IMR-90 (cell line): ENCODE measurements at regions not wholly inside any gene's neighbourhood (a gene's known extent, or its start where the extent isn't known, plus 50 kb on each side); places are given as distances from the start of the nearest gene placed in this dataset.

Experiments
- ATAC-seq: fragments of 200-7000 bp; cut with Tn5 transposase; 2 replicates; pipeline ENCODE4 v1.9.1; 2020; ENCODE audit warnings: low read depth, mild to moderate bottlenecking, moderate library complexity
- BruUV-seq: library from RNA; stranded (reverse); fragments of 400-500 nt; replicated peaks from 2 replicates; lab custom pipeline; 2021; lab: Mats Ljungman, UMichigan
- CTCF ChIA-PET: fragments of 300-600 bp; formaldehyde crosslinking; extraction: SDS; loops from one replicate; lab custom pipeline; 2021; ENCODE audit warnings: antibody characterized with exemption; lab: Yijun Ruan, JAX
- POLR2A ChIA-PET: fragments of 300-600 bp; sonication (Branson Sonifier 250); formaldehyde crosslinking; loops from one replicate; lab custom pipeline; 2022; ENCODE audit warnings: antibody characterized with exemption; ENCODE audit not compliant: unreplicated experiment; lab: Charles Lee
- DNase-seq: peaks from one replicate; pipeline ENCODE4 v3.0.0; 2013
- H2AFZ ChIP-seq: replicated peaks from 2 replicates; pipeline ENCODE3; 2013; ENCODE audit warnings: low read length, mild to moderate bottlenecking; ENCODE audit not compliant: poor library complexity
- H2AK5ac ChIP-seq: 2 replicates; pipeline ENCODE4 v1.6.1; 2013; ENCODE audit warnings: low read depth, low read length, inconsistent platforms
- H2AK9ac ChIP-seq: replicated peaks from 2 replicates; pipeline ENCODE3; 2013; ENCODE audit warnings: mild to moderate bottlenecking, low read depth, low read length, moderate library complexity; ENCODE audit not compliant: poor library complexity
- H2BK120ac ChIP-seq: 2 replicates; pipeline ENCODE4 v1.6.1; 2013; ENCODE audit warnings: low read depth, low read length, inconsistent platforms
- H2BK15ac ChIP-seq: 3 replicates; pipeline ENCODE4 v1.6.1; 2013; ENCODE audit warnings: low read depth, low read length, inconsistent platforms
- H2BK20ac ChIP-seq: 2 replicates; pipeline ENCODE4 v1.6.1; 2013; ENCODE audit warnings: low read depth, mild to moderate bottlenecking, inconsistent platforms, low read length, moderate library complexity
- H2BK5ac ChIP-seq: 2 replicates; pipeline ENCODE4 v1.6.1; 2013; ENCODE audit warnings: mild to moderate bottlenecking, low read depth, low read length, inconsistent platforms; ENCODE audit not compliant: poor library complexity, severe bottlenecking
- H3K14ac ChIP-seq: replicated peaks from 2 replicates; pipeline ENCODE4 v1.6.1; 2013; ENCODE audit warnings: low read depth, low read length, inconsistent platforms
- H3K18ac ChIP-seq: 2 replicates; pipeline ENCODE4 v1.6.1; 2013; ENCODE audit warnings: low read depth, low read length, control low read depth
- H3K23ac ChIP-seq: 2 replicates; pipeline ENCODE4 v1.6.1; 2013; ENCODE audit warnings: low read depth, low read length, inconsistent platforms
- H3K27ac ChIP-seq: 2 replicates; pipeline ENCODE4 v1.5.1; 2013; ENCODE audit warnings: mild to moderate bottlenecking, control low read depth, low read length; ENCODE audit not compliant: insufficient read depth
- H3K27me3 ChIP-seq: 2 replicates; pipeline ENCODE4 v1.6.1; 2013; ENCODE audit warnings: low read length; ENCODE audit not compliant: control insufficient read depth, insufficient read depth
- H3K36me3 ChIP-seq: 2 replicates; pipeline ENCODE4 v1.6.1; 2013; ENCODE audit warnings: low read length, mixed read lengths; ENCODE audit not compliant: control insufficient read depth, insufficient read depth
- H3K4ac ChIP-seq: 2 replicates; pipeline ENCODE4 v1.6.1; 2013; ENCODE audit warnings: low read depth, low read length, inconsistent platforms
- H3K4me1 ChIP-seq: 2 replicates; pipeline ENCODE4 v1.6.1; 2013; ENCODE audit warnings: low read length, mixed read lengths; ENCODE audit not compliant: control insufficient read depth, insufficient read depth
- H3K4me2 ChIP-seq: 2 replicates; pipeline ENCODE4 v1.6.1; 2013; ENCODE audit warnings: low read depth, mild to moderate bottlenecking, control low read depth, low read length, moderate library complexity
- H3K4me3 ChIP-seq: 2 replicates; pipeline ENCODE4 v1.5.1; 2013; ENCODE audit warnings: low read depth, mild to moderate bottlenecking, control low read depth, low read length, moderate library complexity; ENCODE audit not compliant: insufficient read depth
- H3K56ac ChIP-seq: 2 replicates; pipeline ENCODE4 v1.6.1; 2013; ENCODE audit warnings: low read length, inconsistent platforms; ENCODE audit not compliant: insufficient read depth; ENCODE audit errors: extremely low read depth
- H3K79me1 ChIP-seq, 2 experiments: 2 replicates each; pipeline ENCODE4 v1.6.1; 2013; ENCODE audit warnings: low read length in 2 of 2, inconsistent platforms in 1 of 2, low read depth in 1 of 2
- H3K9ac ChIP-seq: 2 replicates; pipeline ENCODE4 v1.6.1; 2013; ENCODE audit warnings: low read depth, low read length, control low read depth
- H3K9me1 ChIP-seq: 2 replicates; pipeline ENCODE4 v1.6.1; 2013; ENCODE audit warnings: low read length, inconsistent platforms; ENCODE audit not compliant: insufficient read depth
- H3K9me3 ChIP-seq: 2 replicates; pipeline ENCODE4 v1.6.1; 2013; ENCODE audit warnings: low read length; ENCODE audit not compliant: control insufficient read depth, insufficient read depth
- H4K20me1 ChIP-seq: 2 replicates; pipeline ENCODE4 v1.6.1; 2013; ENCODE audit warnings: low read length, inconsistent platforms; ENCODE audit not compliant: insufficient read depth
- H4K5ac ChIP-seq: 2 replicates; pipeline ENCODE4 v1.6.1; 2013; ENCODE audit warnings: mild to moderate bottlenecking, low read depth, low read length, control low read depth
- H4K8ac ChIP-seq, 2 experiments: 2 replicates each; pipeline ENCODE4 v1.6.1; 2013; ENCODE audit warnings: low read depth in 2 of 2, low read length in 2 of 2, control low read depth in 1 of 2, inconsistent platforms in 1 of 2
- H4K91ac ChIP-seq: 2 replicates; pipeline ENCODE4 v1.6.1; 2013; ENCODE audit warnings: low read depth, low read length, inconsistent platforms; ENCODE audit not compliant: insufficient read depth
- RFX5 ChIP-seq: IDR thresholded peaks from 2 replicates; pipeline ENCODE4 v1.8.0; 2012; ENCODE audit warnings: low read depth, mild to moderate bottlenecking, low read length, moderate library complexity
- WGBS, 2 experiments: methylation state at CpG; one replicate each; pipeline versions ENCODE4 v1.1.5 to v1.1.7; 2013; ENCODE audit warnings: missing lambda C conversion rate in 2 of 2; ENCODE audit not compliant: insufficient read length in 1 of 2; ENCODE audit errors: extremely low coverage in 2 of 2; 5-methylcytosine and 5-hydroxymethylcytosine counted together
- dilution Hi-C: fragments of 300-500 bp; cut with HindIII; formaldehyde crosslinking; loops from one replicate; pipeline ENCODE4 v1.14.3; 2018; ENCODE audit warnings: low sequenced_read_pairs; ENCODE audit not compliant: unreplicated experiment
- in situ Hi-C: fragments of 300-500 bp; cut with MboI; formaldehyde crosslinking; loops from 3 replicates; pipeline ENCODE4 v1.14.3; 2019; ENCODE audit warnings: low sequenced_read_pairs, inconsistent platforms, mixed read lengths
- intact Hi-C: fragments of 100-400 bp; cut with micrococcal nuclease; formaldehyde crosslinking; loops from 2 replicates; pipeline ENCODE4 v1.10.0; 2022

DNA sequence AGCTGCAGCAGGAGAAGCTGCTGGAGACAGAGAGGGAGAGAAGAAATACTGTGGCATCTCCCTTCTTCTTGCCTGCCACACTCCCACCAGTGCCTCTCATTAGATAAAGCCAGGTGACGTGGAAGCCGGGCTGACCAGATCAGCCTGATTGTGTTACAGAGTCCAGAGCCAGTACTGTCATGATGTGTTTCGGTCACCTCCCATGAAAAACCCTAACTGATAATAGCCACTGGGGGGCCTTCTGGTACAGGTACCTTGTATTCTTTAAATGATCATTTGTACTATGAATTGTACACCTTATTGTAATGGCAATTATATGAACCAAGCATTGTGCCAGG, 125.8 kb upstream of the TMEM108 start:
- no peak overlapping the region for H2BK20ac ChIP-seq
- H3K18ac ChIP-seq, result no peak overlapping the region
- ChIA-PET CTCF (no interaction called here), POLR2A (no interaction called here)
- no peak overlapping the region for H2AK9ac ChIP-seq
- no peak overlapping the region for H3K9ac ChIP-seq
- DNase-seq, result no peak
- H4K91ac ChIP-seq, result no peak overlapping the region
- no peak for ATAC-seq
- no peaks in the 10 kb centered on the region for H3K4me1 ChIP-seq
- dilution Hi-C loops, result no loop called here
- no peak overlapping the region for H3K4me2 ChIP-seq
- intact Hi-C loops, result no loop called here
- no peaks in the 10 kb centered on the region for H3K27me3 ChIP-seq
- no peak overlapping the region for H2BK15ac ChIP-seq
- H2BK5ac ChIP-seq, result no peak overlapping the region
- no peak overlapping the region for H3K27ac ChIP-seq
- no peak overlapping the region for H2AFZ ChIP-seq
- in situ Hi-C loops, result no loop called here
- H3K79me1 ChIP-seq, result no peaks in the 10 kb centered on the region
- no peak overlapping the region for H2BK120ac ChIP-seq
- H4K5ac ChIP-seq, result no peak overlapping the region
- H3K4me3 ChIP-seq, result no peak overlapping the region
- BruUV-seq, result no TSS peak
- H3K14ac ChIP-seq, result no peak overlapping the region
- H3K9me3 ChIP-seq, result no peaks in the 10 kb centered on the region
- H4K20me1 ChIP-seq, result no peaks in the 10 kb centered on the region
- no peak overlapping the region for H3K56ac ChIP-seq
- no peak overlapping the region for H3K4ac ChIP-seq
- H3K36me3 ChIP-seq, result no peaks in the 10 kb centered on the region
- no peak overlapping the region for H3K23ac ChIP-seq
- no CpG with 5 or more reads among the region's 3 CpGs for WGBS, 2 experiments
- no peak for TF ChIP-seq RFX5
- no peak overlapping the region for H4K8ac ChIP-seq
- H3K9me1 ChIP-seq, result no peaks in the 10 kb centered on the region
- H2AK5ac ChIP-seq, result no peak overlapping the region
